ENCODE measurements at regions not wholly inside any gene's neighbourhood (a gene's known extent, or its start where the extent isn't known, plus 50 kb on each side); places are given as distances from the start of the nearest gene placed in this dataset.

GRCh38 chr12:107845980-107846659, 71.6 kb downstream of the ASCL4 start:
- no peak for TF ChIP-seq POLR2A (IDR thresholded peaks at IDR 0.05; ENCODE audit: low read length)
- TF ChIP-seq GATA1 (IDR thresholded peaks at IDR 0.05; ENCODE audit: low read depth, low read length): no peak
